ENCODE measurements at regions not wholly inside any gene's neighbourhood (a gene's known extent, or its start where the extent isn't known, plus 50 kb on each side); places are given as distances from the start of the nearest gene placed in this dataset.
"Not testable (repeated sequence)": the region's sequence is repeated elsewhere in the genome, so short reads cannot be mapped to it uniquely, and the experiment has no call there.

- TF ChIP-seq POLR2AphosphoS5 (IDR thresholded peaks at IDR 0.05; ENCODE audit: low read depth) (no peak), GABPA (IDR thresholded peaks at IDR 0.05; ENCODE audit: low read depth) (no peak), REST (IDR thresholded peaks at IDR 0.05; ENCODE audit: insufficient replicate concordance, low read depth) (no peak), SPI1 (IDR thresholded peaks at IDR 0.05; ENCODE audit: borderline replicate concordance, low read depth) (no peak)
- TF ChIP-seq, protein P1, sequence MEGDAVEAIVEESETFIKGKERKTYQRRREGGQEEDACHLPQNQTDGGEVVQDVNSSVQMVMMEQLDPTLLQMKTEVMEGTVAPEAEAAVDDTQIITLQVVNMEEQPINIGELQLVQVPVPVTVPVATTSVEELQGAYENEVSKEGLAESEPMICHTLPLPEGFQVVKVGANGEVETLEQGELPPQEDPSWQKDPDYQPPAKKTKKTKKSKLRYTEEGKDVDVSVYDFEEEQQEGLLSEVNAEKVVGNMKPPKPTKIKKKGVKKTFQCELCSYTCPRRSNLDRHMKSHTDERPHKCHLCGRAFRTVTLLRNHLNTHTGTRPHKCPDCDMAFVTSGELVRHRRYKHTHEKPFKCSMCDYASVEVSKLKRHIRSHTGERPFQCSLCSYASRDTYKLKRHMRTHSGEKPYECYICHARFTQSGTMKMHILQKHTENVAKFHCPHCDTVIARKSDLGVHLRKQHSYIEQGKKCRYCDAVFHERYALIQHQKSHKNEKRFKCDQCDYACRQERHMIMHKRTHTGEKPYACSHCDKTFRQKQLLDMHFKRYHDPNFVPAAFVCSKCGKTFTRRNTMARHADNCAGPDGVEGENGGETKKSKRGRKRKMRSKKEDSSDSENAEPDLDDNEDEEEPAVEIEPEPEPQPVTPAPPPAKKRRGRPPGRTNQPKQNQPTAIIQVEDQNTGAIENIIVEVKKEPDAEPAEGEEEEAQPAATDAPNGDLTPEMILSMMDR (IDR thresholded peaks at IDR 0.05; ENCODE audit: insufficient read depth, low read length), result no peak
These were observed 186.8 kb downstream of the ETV1 start for GRCh38 chr7:13802651-13803050.

DNA sequence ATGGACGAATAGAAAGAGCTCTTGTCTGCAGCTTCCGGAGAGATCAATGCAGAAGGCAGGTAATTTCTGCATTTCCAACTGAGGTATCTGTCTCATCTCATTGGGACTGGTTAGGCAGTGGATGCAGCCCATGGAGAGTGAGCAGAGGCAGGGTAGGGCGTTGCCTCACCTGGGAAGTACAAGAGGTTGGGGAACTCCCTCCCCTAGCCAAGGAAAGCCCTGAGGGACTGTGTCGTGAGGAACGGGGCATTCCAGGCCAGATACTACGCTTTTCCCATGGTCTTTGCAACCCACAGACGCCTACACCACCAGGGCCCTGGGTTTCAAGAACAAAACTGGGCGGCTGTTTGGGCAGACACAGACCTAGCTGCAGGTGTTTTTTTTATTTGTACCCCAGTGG is 186.3 kb downstream of the ETV1 start:
- TF ChIP-seq SPI1 (IDR thresholded peaks at IDR 0.05; ENCODE audit: borderline replicate concordance, low read depth) (no peak), POLR2AphosphoS5 (IDR thresholded peaks at IDR 0.05; ENCODE audit: low read depth) (no peak), GABPA (IDR thresholded peaks at IDR 0.05; ENCODE audit: low read depth) (no peak), REST (IDR thresholded peaks at IDR 0.05; ENCODE audit: insufficient replicate concordance, low read depth) (no peak)
- TF ChIP-seq, protein P1 (IDR thresholded peaks at IDR 0.05; ENCODE audit: insufficient read depth, low read length), result no peak
- no peak overlapping the region for H3K27ac ChIP-seq (replicated peaks)
- H3K4me3 ChIP-seq (replicated peaks; ENCODE audit: insufficient read depth, low read length), result no peak overlapping the region
- no peak for DNase-seq (ENCODE audit: low read depth in 1 of 2, low spot score in 1 of 2)
- H3K27me3 ChIP-seq (ENCODE audit: insufficient read depth, poor library complexity, severe bottlenecking), result no peaks in the 10 kb centered on the region

More at GRCh38 chr7:13802651-13803050, 186.8 kb downstream of the ETV1 start:
- no peak for DNase-seq (ENCODE audit: low read depth in 1 of 2, low spot score in 1 of 2)
- H3K4me3 ChIP-seq (replicated peaks; ENCODE audit: insufficient read depth, low read length), result no peak overlapping the region
- no peak overlapping the region for H3K27ac ChIP-seq (replicated peaks)
- no peaks in the 10 kb centered on the region for H3K27me3 ChIP-seq (ENCODE audit: insufficient read depth, poor library complexity, severe bottlenecking)

DNA sequence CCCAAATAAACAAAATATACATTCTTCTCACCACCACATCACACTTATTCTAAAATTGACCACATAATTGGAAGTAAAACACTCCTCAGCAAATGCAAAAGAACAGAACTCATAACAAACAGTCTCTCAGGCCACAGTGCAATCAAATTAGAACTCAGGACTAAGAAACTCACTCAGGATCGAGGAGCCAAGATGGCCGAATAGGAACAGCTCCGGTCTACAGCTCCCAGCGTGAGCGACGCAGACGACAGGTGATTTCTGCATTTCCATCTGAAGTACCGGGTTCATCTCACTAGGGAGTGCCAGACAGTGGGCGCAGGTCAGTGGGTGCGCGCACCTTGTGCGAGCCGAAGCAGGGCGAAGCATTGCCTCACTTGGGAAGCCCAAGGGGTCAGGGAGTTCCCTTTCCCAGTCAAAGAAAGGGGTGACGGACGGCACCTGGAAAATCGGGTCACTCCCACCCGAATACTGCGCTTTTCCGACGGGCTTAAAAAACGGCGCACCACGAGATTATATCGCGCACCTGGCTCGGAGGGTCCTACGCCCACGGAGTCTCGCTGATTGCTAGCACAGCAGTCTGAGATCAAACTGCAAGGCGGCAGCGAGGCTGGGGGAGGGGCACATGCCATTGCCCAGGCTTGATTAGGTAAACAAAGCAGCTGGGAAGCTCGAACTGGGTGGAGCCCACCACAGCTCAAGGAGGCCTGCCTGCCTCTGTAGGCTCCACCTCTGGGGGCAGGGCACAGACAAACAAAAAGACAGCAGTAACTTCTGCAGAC is 183.2 kb downstream of the ETV1 start:
- H3K27ac ChIP-seq (replicated peaks); H3K4me3 ChIP-seq (replicated peaks; ENCODE audit: insufficient read depth, low read length); H3K27me3 ChIP-seq (ENCODE audit: insufficient read depth, poor library complexity, severe bottlenecking); DNase-seq (ENCODE audit: low read depth in 1 of 2, low spot score in 1 of 2): not testable (repeated sequence)

- H3K4me3 ChIP-seq (replicated peaks; ENCODE audit: insufficient read depth, low read length); H3K27me3 ChIP-seq (ENCODE audit: insufficient read depth, poor library complexity, severe bottlenecking): not testable (repeated sequence)
These were observed 172.2 kb downstream of the ETV1 start for GRCh38 chr7:13817230-13817629.

More at GRCh38 chr7:13817230-13817629, 172.2 kb downstream of the ETV1 start:
- not testable (repeated sequence) for DNase-seq (ENCODE audit: low read depth in 1 of 2, low spot score in 1 of 2); H3K27ac ChIP-seq (replicated peaks)
